ENCODE measurements at regions not wholly inside any gene's neighbourhood (a gene's known extent, or its start where the extent isn't known, plus 50 kb on each side); places are given as distances from the start of the nearest gene placed in this dataset.
"Not testable (repeated sequence)": the region's sequence is repeated elsewhere in the genome, so short reads cannot be mapped to it uniquely, and the experiment has no call there.

- no peak for DNase-seq (ENCODE audit: low read depth, low spot score)
These were observed 165.9 kb upstream of the NAMPT start for GRCh38 chr7:106450716-106451115.

GRCh38 chr7:106448992-106449859 is 164.4 kb upstream of the NAMPT start:
- DNase-seq (ENCODE audit: low read depth, low spot score), result no peak

- no peak for DNase-seq (ENCODE audit: low read depth, low spot score)
These were observed 163.7 kb upstream of the NAMPT start for GRCh38 chr7:106448346-106448991.

- no peak for DNase-seq (ENCODE audit: low read depth, low spot score)
These were observed 162.6 kb upstream of the NAMPT start for GRCh38 chr7:106447318-106447847.

- DNase-seq (ENCODE audit: low read depth, low spot score), result not testable (repeated sequence)
These were observed 160.6 kb upstream of the NAMPT start for GRCh38 chr7:106445366-106445765.

- DNase-seq (ENCODE audit: low read depth, low spot score), result no peak
These were observed 159.4 kb upstream of the NAMPT start for GRCh38 chr7:106444068-106444655.

- no peak for DNase-seq (ENCODE audit: low read depth, low spot score)
These were observed 158.4 kb upstream of the NAMPT start for GRCh38 chr7:106443156-106443555.

GRCh38 chr7:106442476-106442875 is 157.7 kb upstream of the NAMPT start:
- no peak for DNase-seq (ENCODE audit: low read depth, low spot score)

- not testable (repeated sequence) for DNase-seq (ENCODE audit: low read depth, low spot score)
These were observed 156.6 kb upstream of the NAMPT start for GRCh38 chr7:106441343-106441742.

- DNase-seq (ENCODE audit: low read depth, low spot score), result not testable (repeated sequence)
These were observed 152.2 kb upstream of the NAMPT start for GRCh38 chr7:106436933-106437332.

- no peak for DNase-seq (ENCODE audit: low read depth, low spot score)
These were observed 148.6 kb upstream of the NAMPT start for GRCh38 chr7:106433377-106433776.

- DNase-seq (ENCODE audit: low read depth, low spot score), result no peak
These were observed 146.0 kb upstream of the NAMPT start for GRCh38 chr7:106430535-106431455.

- no peak for DNase-seq (ENCODE audit: low read depth, low spot score)
These were observed 145.3 kb upstream of the NAMPT start for GRCh38 chr7:106430103-106430502.

GRCh38 chr7:106426803-106427202 is 142.0 kb upstream of the NAMPT start:
- DNase-seq (ENCODE audit: low read depth, low spot score), result no peak

GRCh38 chr7:106425017-106425719 is 140.4 kb upstream of the NAMPT start:
- peak; percentile 51 for DNase-seq (ENCODE audit: low read depth, low spot score)

GRCh38 chr7:106424476-106425016 is 139.8 kb upstream of the NAMPT start:
- no peak for DNase-seq (ENCODE audit: low read depth, low spot score)

- DNase-seq (ENCODE audit: low read depth, low spot score), result no peak
These were observed 139.2 kb upstream of the NAMPT start for GRCh38 chr7:106423821-106424475.

GRCh38 chr7:106423111-106423510 is 138.3 kb upstream of the NAMPT start:
- no peak for DNase-seq (ENCODE audit: low read depth, low spot score)

GRCh38 chr7:106421181-106421762 is 136.5 kb upstream of the NAMPT start:
- no peak for DNase-seq (ENCODE audit: low read depth, low spot score)

Data from activated naive CD8-positive, alpha-beta T cell treated with anti-CD3 and anti-CD28 coated beads, Interleukin-2, amount 50 U/mL, for 16 hours (primary cell).